HG02973 (cell line): ENCODE measurements at regions not wholly inside any gene's neighbourhood (a gene's known extent, or its start where the extent isn't known, plus 50 kb on each side); places are given as distances from the start of the nearest gene placed in this dataset.

Source experiments
- ATAC-seq: cut with Tn5 transposase; IDR thresholded peaks from one replicate; pipeline ENCODE4 v1.9.1; 2021; ENCODE audit warnings: moderate library complexity; ENCODE audit not compliant: unreplicated experiment

DNA sequence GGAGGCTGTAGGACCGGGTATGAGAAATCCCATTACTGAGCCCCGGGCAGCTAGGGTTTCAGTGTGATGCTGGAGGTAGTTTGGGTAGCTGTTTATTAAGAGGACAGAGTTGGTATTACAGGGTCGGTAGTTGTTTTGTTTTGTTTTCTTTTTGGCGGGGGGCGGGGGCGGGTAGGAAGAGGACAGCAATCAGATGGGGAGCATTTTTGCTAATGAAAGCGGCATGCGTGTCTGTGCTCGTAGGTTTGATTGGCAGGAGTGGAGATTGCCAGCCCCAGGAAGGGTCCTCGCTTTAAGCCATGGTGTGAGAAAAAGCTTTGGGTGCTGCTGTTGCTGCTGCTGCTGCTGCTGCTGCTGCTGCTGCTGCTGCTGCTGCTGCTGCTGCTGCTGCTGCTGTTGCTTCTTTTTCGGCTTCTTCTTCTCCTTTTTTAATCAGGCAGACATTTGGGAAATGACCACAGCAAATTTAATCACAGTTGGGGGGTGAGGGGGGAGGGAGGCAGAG, 498.5 kb upstream of the ZFHX3 start:
- ATAC-seq = no peak

DNA sequence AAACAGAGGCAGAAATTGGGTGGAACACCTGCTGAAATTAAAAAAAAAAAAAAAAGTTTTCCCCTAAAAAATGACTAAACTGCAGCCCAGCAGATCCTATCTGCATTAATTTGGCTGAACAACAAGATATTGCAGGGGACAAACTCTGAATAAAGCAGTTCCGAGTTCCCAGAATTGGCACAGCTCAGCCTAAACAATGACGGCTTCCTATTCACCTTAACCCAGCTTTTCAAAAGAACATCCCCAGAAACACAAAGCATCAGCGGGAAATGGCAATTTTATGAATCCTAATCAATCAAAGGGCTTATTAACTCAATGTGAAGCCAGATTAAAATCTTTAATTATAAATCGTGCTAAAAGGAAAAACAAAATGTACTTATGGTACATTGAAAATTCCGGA, 497.8 kb upstream of the ZFHX3 start:
- ATAC-seq = no peak

DNA sequence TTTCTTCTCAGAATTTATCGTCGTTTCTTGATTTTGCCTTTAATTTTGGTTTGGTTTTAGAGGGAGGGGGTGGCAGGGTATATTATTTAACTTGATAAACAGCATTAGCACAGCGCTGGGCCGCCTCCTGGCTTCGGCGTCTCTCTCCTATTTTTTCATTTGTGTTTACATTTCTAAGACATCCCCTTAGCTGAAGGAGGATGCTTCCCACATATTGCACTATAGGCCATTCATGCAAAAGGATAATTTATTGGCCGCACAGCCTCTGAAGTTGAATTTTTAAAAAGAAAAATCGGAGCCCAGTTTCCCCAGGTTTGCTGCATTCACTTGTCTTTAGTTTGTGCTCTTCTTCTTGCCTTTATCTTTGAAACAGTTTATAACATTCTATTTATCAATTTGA, 497.4 kb upstream of the ZFHX3 start:
- ATAC-seq = no peak

DNA sequence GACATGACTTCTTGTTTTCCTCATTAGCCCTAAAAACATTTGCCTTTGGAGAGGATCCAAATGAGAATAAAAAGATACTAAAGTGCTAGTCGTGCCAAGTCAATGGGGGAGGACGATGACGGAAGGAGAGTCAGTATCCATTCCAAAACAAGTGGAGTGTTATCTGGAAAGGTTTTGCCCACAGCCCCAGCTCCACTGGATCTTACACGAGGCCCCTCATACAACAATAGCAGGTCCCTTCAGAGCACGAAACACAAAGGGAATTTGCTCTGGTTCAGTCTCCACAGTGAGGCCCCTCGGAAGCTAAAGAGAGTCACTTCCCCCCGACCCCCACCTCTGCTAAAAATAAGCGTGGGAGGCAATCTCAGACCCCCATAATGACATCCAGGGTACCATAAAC, 496.9 kb upstream of the ZFHX3 start:
- ATAC-seq = no peak

DNA sequence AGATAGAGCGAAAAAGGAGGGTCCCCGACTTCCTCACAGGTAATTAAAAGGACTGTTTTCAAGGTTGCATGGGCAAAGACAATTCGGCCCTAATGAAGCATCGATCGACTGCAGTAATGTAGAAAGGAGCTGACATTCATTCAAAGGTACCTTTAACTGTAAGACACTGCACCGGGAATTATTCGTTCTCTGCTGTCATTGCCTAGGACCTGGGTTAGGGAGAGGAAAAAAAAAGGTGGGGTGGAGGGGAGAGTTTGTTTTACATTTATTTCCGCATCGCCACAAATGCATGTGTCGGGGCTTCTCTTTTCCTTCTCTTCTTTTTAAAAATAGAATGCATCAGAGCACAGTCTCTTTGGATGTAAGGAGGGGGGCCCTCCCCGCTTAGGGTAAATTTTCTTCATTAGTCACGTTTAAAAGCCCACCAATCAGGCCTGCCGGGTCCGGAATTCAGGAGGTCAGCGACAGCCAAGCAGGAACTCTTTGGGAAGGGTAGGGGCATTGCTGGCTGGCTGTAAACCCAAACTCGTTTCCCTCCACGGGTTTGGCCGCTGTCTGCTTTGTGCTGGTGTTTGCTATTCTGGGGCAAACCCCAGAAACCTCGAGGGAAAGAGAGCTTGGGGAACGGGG, 496.2 kb upstream of the ZFHX3 start:
- no peak for ATAC-seq

DNA sequence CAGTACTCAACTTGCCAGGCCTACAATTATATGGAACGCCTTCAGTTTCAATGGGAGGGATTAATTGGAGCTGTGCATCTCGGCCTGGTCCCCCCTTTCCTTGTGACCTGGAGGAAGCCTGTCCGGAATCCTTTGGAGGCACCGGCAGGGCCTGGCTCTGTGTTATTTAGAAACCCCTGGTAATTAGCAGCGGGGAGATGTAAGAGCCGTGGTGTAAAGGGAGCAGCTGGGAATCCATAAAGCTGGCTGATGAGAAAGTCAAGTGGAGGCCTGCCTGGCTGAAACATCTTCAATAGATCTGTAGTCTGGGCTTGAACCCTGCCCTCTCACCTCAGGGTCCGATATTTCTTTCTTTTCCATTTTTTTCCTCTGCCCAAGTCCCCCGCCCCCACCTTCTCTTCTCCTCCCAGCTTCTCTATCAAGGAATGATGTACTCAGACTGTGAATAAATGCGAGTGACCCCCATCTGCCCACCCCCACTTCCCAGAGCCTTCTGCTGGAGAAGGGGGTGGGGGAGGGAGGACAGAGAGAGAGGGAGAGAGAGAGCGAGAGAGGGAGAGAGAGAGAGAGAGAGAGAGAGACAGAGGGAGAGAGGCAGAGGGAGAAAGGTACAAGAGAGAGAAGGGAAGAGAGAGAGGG, 495.5 kb upstream of the ZFHX3 start:
- no peak for ATAC-seq

DNA sequence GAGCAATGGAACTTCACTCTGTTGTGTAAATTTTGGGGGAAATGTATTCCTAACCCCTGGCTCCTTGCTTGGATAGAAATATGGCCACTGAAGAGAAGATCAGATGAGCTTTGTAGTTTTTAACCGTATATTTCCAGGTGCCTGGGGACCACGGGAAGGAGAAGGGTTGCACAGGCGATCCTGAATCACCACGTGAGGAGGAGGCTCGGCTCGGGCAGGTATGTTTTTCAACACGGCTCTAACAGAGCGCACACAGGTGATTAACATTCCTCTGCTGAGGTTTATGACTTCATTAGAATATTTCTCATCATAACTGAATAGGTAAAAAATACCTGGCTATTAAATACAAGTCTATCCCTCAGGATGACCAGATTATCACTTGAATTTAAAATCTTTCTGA, 495.0 kb upstream of the ZFHX3 start:
- ATAC-seq = no peak

DNA sequence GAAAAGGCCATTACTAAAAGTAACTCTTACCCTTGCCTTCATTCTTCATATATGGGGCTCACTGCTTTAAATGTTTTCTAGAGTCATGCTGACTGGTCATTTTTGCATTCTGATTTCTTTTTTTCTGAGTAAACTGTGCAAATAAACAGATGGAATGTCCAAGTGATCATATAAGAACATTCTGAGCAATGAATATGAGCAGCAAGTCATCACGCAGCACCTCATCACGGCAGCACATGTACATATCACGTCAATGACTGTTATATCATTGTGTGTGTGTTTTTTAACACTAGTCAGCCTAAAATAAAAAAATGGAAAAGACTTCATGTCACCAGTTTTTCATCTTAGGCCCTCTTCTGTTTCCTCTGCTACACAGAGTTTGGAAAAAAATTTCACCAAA, 490.0 kb upstream of the ZFHX3 start:
- ATAC-seq = no peak

DNA sequence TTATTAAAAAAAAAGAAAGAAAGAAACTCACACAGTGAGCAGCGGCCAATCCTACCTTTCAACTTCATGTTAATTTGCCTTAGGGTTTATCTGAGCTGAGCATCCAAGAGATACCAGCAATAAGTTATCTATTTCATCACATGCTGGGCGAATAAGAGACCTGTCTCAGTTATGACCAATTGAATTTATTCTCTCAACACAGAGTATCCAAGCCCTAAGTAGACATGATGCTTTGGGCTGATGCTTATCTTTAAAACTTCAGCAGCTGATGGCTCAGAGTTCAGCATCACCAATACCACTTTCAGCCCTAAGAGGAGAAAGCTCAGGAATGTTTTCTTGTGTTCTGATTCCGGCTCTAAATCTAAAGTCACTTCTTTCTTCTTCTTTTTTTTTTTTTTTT, 489.0 kb upstream of the ZFHX3 start:
- ATAC-seq = no peak

DNA sequence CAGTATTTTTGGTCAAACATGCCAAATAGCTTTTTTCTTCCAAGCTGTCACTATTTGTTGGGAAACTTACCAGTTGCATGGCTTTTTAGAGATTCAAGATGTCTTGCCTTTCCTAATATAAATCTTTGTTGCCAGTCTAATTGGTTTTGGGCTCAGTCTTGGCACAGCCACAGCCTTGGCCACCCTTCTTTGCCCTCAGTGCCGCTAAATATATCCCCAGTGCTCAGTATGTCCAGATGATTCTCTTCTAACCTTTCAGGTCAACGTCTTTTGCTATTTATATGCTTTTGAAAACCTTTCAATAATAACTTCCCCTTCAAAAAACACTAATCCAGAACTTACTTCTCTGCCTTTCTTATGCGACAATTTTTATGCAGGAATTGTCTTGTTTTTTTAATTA, 483.1 kb upstream of the ZFHX3 start:
- no peak for ATAC-seq

DNA sequence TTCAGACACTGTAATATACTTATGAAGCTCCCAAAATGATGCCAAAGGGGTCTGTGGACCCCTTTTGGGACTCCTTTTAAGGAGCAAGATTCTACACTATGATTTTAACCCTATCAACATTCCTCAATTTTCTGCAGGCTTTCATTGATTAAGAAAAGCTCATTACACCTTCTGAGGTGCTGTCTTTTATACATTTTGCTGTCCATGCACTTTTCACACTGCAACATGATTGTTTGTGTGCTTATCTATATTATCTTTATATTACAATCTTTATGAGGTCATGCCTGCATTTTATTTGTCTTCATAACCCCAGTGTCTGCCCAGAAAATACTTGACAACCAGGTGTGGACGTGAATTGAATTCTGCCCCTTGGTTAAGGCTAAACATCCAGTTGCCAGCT, 482.6 kb upstream of the ZFHX3 start:
- ATAC-seq = no peak

DNA sequence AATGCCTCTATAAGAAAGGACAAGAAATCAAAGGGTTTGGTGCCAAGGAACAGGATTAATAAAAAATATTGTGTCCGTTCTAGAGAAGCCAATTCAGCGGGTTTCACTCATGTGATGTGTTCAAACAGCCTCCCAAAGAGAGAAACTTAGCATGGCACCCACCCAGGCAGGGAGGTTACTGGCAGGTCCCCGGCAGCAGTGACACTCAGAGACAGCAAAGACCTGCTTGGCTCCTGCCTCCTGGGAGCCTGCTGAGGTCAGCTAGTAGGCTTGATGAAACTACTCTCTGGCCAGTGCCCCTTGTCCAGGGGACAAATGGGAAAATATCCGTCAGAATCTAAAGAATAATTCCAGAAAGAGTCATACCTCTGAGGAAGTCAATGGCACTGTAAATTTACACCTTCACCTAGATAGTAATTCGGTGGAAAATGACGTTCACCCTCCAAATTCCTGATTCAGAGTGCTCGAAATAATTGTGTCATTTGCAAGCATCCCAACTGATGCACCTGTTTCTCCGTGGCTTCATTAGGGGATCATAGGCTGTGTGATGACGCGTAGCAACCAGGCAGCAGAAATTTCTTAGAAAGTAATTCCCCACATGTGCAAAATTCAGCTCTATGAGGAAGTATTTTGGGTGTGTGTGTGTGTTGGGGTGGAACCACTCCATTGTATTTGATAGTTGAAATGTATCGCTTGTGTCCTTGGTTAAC, 481.5 kb upstream of the ZFHX3 start:
- no peak for ATAC-seq

DNA sequence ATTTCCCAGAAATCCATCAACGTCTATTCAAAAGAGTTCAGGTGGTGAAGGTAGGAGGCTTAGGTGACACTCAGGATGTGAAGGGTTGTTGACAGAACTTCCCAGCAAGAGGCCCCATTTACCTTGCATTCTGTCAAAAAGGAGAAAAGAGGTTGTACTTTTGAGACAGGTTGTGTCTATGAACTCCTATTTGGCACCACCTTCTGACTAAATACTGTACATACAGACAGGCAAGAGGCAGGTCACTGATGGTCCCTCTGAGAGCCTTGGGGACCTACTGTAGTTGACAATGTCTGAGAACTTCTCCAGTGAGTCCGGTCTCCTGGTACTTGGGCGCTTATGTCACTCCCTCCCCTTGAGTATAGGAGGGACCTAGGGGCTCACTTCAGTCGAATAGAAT, 479.3 kb upstream of the ZFHX3 start:
- no peak for ATAC-seq

DNA sequence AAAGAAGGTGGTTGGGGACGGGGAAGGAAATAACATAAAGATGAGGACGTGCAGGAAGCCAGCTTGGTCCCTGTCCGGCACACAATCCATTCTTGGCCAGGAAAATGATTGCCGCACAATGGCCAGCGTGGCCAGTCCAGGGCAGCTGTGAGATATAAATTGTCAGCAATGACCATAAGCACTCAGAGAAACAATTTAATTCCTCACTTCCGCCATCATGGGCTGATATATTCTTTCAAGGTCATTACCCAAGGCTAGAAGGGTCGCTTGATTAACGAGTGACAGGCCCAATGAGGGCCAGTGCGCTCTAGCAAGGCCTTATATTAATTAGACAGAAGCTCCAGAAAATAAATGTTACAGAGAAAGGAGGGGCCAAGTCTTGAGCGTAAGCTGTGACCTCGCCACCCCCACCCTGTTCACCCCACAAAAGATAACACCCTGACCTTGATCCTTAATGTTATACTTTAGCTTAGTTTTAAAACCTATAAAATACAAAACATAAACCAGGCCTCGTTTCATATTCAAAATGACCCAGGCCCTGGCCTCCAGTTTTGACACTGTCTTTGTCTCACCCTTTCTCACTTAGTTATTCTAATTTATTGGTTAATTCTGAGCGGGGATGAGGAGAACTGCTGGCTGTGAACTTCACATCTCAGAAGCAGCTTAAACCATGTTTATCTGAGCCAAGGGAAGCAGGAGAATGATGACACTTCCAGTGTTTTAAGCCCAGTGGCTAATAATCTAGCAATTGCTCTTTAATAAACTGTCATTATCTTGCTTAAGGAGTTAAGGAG, 478.3 kb upstream of the ZFHX3 start:
- no peak for ATAC-seq

DNA sequence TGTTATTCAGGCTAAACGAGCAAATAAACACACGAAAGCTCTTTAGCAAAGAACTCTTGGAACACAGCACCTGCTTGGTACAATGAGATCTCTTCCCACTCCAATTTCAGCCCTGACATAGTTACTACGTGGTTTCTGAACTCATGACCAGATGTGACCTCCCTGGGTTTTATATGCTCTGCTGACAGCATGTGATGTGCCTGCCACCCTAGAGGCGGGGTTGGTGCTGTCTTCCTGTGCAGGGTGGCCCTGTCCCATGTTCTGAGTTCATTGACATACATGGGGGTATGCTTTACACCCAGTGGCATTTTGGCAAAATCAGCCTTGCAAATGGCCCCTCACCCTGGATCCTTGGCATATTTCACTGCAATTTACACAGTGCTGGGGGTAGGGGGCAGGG, 475.3 kb upstream of the ZFHX3 start:
- no peak for ATAC-seq

DNA sequence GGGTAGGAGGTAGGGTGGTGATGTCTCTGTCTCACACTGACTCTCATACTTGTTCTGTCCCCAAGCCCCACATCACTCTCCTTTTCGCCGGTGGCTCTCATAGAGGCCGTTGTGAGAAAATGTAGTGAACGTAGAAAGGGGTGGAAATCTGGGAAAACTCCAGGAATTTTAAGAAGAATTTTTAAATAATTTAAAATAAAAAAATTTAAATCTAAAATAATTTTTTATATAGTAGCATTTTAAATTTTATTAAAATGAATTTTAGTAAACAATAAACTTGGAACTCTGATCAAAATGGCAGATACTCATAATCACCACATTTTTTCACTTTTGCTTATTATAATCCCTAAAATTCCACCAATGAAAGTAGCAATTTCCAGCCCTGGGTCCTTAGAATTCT, 473.6 kb upstream of the ZFHX3 start:
- no peak for ATAC-seq

DNA sequence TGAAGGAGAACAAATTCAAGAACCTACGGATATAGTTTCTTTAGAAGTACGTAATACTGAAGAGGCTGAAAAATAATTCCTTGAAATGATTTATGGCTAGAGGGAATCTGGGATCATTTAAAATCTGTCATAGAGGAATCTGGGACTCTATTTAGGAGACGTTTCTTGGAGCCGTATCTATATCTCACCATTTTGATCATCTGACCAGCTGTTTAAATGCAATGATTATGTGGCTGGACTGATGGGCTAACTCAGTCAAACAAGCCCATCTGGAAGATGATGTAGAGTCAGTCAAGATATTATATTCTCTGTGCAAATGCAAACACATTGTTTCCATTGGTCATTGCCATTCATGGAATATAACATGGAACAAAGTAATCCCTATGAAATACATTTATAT, 467.7 kb upstream of the ZFHX3 start:
- ATAC-seq = no peak

DNA sequence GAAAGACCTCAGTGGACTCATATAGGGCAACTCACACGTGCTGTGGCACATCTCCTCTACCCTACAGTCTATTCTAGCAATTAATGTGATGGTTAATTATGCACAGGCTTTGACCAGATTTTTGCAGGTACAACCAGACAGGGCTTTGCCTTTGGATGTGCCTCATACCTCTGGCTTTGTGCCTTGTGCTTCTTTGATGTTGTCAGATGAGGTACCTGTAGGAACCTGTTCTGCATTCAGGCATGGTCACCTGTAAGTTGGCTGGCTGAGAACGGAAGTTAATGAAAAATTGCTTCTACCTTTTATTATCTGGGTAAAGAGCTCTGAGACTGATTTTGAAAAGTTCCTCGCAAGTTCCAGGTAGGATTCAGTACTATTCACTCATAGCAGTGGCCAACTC, 462.9 kb upstream of the ZFHX3 start:
- no peak for ATAC-seq

DNA sequence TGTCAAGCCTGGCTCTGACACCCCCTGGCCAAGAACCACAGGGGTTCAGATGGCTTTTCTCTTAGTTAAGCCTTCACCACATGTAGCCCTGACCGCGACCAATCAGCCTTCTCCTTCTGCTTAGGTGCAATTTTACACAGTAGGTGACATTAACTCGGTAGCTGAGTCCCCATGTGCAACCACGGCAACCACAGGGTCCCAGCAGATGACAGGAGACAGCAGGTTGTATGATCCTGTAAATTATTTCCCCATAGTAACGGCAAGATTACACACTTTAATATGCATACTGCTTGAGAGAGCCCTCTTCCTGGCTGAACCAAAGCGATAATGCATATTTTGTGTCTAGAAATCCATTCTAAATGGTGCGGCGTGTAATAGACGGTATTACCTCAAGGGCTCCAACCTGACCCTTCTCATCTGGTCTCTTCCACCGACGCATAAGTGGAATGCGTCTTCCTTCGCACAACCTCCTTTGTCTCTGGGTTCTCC, 458.7 kb upstream of the ZFHX3 start:
- ATAC-seq = no peak

DNA sequence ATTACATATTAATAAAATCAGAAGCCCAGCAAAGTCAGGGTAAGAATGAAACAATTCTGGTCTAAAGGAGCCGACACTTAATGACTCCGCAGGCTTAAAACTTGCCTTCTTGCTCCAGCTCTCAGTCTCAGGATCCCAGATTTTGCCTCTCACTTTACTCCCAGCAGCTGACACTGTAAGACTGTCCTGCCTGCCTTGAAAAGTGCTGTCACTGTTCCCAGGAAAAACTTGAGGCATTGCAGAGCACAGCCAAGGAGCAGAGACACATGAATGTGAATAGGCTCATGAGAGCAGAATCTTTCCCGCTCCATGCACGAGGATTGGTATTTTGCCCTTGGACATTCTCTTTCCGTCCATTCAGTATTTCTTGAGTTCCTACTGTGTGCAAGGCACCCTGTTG, 457.6 kb upstream of the ZFHX3 start:
- no peak for ATAC-seq
